NCI-H1417 treated with DMSO at 0.1 percent for 48 hours (cell line): ENCODE measurements at regions not wholly inside any gene's neighbourhood (a gene's known extent, or its start where the extent isn't known, plus 50 kb on each side); places are given as distances from the start of the nearest gene placed in this dataset.

ENCODE experiments used
- DNase-seq: peaks from one replicate; lab custom pipeline; 2025; lab: John Stamatoyannopoulos, UW

DNA sequence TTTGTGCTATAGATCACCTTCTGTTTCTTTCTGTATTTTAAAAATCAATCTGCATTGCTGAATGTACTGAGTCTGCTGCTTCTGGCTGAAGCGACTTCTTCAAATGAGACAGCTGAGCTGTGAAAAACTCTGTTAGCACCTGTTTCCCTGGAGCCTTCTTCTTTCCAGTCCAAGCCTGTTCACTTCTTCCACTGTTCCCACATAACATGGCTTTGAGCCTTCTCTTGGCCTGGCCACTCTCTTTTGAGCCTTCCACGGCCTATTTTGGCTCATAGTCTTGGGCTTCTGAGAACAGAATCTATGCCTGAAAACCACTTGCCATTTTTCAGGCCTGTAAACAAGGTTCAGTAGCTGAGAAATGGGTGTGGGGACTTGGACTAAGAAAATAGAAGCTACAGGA lies 132.9 kb upstream of the IGFBP7 start:
- no peak for DNase-seq

DNA sequence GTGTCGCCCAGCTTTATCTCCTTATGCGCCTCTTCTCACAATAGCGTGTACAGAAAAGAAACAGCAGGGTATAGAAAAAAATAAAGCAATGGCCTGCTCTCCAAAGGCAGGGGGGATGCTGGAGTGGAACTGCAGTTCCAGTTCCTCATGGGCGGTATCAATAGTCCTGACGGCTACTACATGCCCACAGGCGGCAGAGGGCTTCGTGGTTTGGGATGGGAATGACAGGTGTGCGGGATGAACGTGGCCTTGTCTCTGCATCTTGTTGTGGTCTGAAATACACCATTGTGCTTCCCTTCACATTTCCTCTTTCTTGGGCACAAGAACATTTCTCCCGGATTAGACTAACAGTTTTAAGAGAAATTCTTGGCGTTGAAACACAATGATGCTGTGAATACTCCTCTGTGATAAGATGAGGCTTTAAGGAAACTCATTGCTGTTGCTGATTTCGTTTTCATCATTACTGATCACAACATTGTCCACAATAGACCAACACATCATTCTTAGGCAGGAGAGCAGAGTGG lies 124.1 kb upstream of the IGFBP7 start:
- DNase-seq, result no peak

DNA sequence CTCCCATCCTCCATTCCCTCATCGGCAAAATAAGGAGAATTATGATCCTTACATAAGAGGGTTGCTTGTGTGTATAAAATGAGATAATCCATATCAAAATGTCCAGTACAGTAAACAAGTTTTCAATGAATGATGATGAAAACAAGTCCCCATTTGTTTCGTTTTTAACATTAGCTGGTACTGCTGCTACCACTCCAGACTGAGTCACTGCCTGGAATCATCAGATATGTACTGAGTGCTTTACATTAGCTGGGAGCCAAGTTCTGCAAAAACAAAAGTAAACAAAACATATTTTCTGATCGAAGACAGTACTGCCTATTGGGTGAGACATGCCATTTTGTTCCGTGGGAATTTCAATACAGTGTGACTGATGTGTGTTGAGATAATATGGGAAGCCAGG lies 123.2 kb upstream of the IGFBP7 start:
- DNase-seq, result no peak

DNA sequence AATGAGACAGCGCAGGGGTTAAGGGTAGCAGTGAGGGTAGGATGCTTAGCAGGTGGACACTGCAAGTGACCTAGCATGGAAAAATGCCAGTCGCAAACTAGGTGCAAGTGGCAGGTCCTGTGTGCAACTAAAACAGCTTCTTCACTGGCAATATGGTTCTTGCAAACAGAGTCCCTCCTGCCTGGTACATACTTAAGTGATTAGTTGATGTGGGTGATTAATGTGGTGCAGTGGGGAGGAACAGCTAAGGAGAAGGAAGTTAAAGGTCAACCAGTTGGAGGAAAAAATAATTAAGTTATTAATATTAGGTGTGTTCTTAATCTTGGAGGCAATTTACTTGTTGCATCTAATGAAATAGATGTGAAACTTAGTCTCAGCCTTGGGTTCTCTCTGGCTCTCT lies 121.6 kb upstream of the IGFBP7 start:
- no peak for DNase-seq

DNA sequence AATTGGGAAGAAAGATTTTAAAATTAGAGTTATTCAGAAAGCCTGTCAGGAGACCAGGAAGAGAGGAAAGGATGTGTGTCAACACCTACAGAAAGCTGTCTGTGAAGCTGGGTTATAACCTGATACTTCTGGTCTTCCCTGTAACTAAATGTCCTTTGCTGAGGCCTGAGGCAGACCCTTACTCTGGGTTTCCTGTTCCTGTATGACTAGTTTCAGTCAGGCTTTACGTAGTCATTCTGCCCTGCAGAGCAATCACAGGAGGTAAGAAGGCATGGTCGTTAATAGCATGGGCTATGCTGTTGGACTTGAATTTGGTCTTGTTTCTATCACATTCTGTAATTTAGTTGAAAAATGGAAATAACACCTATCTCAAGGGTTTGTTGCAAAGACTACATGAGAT lies 110.5 kb upstream of the IGFBP7 start:
- no peak for DNase-seq

DNA sequence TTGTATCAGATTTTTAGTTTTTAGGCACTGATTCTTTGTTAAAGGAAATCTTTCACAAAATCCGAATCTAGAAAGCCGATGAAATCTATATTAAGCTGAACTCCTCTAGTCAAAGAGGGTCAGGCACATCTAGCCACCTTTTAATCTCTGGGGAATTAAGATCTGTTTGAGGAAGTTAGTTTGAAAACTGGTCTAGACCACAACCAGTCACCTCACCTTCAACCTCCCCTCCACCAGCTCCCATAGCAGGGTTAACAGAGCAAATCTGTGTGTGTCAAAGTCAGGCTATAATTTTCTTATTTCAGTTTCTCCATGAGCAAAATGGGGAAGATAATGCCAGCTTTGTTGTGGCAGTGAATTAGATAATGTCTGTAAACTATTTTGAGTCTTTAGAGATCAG lies 110.0 kb upstream of the IGFBP7 start:
- DNase-seq, result no peak

DNA sequence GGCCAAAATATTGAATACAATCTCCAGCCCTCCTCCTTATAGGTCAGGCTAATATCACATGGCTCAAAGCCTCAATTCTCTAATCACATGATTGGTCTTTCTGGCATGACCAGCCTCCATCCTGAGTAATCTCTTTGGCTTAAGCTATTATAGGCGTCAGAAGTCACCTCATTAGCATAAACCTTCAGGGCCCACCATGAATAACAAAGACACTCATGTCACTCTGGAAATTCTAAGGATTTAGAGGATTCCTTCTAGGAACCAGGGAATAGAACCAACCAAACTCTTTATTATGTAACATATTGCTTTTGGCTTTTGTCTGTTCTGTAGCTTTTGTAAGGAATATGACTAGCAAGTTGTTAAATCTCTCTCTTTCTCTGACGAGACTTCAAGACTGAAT lies 109.2 kb upstream of the IGFBP7 start:
- no peak for DNase-seq

DNA sequence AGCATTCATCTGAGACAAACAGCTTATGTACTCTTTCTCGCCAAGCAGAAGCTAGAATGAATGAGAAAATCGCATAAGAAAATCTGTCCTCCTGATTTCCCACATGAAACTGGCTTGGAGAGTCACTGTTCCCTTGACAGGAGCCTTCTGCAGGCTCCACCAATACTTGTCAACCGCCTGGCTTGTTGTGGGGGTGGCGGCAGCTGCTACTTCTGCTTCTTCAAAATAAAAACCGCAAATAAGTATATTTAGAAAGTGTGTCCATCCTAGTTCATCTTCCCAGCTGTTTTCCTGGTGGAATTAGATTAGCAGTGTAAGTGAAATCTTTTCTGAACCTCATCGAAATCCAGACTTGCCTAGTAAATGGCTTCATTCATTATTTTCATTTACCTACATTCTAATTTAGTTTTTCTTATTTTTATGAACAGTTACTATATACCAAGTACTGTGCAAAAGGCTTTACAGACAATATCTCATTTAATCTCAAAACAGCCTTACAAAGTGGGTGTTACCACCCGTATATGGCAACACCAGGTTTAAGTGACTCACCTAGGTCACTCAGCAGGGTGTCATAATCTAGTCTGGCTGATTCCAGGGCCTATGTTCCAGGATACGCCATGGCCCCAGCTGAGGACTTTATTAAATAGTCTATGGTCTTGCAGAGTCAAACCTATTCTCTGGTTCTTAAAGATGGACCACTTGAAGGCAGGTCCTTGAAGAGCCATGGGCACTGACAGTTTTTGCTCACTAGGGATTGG lies 104.6 kb upstream of the IGFBP7 start:
- DNase-seq, result no peak

DNA sequence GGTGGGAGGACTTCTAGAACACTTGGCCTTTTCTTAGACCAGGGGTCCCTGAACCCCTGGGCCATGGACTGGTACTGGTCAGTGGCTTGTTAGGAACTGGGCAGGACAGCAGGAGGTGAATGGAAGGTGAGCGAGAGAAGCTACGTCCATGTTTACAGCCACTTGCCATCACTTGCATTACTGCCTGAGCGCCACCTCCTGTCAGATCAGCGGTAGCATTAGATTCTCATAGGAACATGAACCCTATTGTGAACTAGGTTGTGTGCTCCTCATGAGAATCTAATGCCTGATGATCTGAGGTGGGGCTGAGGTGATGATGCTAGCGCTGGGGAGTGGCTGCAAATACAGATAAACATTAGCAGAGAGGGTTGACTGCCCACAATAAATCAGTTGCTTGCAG lies 100.9 kb upstream of the IGFBP7 start:
- no peak for DNase-seq

DNA sequence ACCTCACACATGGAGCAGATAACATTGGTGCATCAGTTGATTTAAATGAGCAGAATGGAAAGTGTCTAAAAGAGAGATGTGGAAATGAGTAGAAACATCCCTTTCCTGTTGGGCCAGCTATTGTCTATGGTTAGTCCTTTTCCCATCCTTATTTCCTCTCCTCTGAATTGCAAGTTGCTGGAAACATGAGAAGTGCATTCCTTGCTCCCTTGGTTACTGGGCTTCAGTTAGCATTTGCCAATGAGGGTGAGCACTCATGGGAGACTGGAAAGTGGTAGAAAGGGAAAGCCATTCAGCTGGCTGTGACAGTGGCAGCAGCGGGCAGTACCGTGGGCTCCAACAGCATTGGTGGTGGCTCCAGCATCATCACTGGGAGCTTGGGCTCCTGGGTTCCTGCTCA lies 96.0 kb upstream of the IGFBP7 start:
- no peak for DNase-seq

DNA sequence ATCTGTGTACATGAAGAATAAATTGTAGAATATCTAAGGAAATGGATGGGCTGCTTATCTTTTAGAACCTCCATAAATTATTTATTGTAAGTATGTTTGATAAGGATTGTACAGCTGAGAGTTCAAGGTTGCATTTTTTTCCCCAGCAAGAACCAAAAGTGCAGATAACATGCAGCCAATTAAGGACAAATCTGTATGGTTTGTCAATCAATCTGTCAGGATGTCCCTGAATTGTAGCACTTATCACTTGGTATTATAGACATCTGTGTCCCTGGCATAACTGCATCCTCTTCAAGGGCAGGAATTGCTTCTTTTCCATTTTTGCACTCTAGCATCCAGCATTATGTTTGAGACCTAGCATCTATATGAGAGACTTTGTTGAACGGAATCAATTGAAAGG lies 95.4 kb upstream of the IGFBP7 start:
- DNase-seq, result no peak

DNA sequence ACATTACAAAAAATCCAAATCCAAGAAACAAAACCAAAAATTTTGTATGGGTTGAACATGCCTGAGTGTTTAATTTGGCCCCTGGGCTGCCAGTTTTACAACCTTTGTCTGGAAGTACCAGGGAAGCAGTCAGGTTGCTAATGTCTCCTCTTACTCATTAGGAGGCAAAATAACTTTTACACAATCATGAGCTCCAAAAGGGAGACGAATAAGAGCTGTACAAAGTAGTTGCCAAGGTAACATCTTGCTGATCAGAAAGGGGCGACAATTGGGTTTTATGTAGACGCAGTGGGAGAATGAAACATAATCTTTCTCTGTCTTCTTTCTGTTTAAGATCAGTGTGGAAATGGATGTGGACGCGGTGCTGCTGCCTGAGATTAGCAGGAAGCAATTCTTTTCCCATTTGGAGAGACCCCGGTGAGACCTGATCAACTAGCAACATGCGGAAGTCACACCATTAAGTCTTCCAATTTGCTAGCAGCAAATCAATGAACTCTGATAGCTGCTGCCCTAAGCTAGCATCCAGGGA lies 90.7 kb upstream of the IGFBP7 start:
- DNase-seq, result no peak

DNA sequence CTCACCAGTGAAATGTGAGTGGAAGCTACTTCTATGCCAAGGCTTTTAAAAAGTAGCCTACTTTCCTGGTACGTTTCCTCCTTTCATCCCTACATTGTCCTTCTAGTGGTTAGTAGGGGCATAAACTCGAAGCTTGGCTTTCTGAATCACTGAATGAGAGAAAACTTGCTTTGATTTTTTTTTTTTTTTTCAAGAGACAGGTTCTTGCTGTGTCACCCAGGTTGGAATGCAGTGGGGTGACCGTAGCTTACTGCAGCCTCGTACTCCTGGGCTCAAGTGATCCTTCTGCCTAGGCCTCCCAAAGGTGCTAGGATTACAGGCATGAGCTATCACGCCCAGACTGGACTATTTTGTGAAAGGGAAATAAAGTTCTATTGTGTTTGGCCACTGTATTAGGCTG lies 89.1 kb upstream of the IGFBP7 start:
- DNase-seq, result no peak

DNA sequence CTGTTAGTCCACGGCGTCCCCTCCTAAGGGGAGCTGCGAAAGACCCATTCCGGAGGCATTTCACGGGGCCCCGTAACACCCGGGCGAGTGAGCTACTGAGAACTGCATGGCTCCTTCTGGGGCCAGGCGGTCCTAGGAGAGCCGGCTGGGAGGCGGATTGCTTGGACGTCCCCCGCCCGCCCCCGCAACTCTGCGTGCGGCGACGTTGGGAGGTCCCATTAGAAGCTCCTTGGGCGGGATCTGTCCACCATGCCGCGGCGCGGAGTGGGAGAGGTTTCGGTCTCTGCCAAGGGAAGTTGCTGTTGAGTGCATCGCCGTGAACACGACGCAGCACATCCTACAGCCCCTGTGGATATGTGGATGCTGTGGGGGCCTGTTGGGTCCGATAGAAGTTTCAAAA lies 85.4 kb upstream of the IGFBP7 start:
- DNase-seq, result no peak

DNA sequence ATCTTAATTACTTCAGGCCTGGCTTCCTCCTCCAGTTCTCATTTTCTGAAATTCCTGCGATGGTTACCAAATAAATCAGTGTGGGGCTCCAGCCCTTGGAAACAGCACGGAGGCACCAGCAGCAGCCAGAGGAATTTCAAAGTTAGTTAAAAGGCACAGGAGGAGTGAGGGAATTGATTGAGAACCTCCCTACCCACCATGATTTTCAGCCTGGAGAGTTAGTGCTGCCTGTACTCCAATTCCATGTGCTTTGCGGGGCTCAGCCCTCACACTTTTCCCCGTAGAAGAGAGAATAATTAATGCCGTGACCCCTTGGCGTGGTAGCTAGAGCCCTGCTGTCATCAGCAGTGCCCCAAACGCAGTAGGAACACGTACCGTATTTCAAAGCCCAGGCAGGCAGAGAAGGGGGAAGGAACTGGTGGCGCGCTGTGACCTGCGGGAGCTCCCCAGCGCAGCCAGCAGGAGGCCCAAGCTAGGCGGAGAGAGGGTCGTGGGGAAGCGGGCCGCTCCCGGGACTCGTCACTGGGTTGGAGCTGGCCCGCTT lies 84.0 kb upstream of the IGFBP7 start:
- no peak for DNase-seq

DNA sequence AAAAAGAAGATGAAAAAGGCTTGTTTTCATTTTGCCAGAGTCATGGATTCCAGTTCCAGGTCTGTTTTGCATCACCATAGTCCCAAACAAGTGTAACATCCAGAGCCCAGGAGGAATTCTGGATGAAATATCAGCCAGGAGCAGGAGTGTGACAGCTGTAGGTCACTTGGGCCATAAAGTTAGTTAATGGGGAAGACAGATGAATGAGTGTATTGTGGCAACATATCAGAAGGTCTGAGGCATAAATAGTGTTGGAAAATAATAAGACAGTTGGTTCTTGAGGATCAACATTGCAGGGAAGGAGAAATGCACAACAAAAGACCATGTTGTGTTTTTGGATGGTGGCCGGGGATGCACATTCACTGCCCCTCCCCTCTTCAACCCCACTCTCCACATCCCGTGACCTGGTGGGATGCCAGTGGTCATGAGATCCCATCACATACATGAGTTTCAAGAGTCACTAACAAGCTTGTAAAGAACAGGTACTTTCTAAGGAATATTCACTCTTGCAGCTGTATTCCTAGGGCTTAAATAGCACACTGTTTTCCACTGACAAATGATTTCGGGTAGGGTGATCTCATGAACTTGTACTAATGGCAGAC lies 83.1 kb upstream of the IGFBP7 start:
- DNase-seq, result no peak

DNA sequence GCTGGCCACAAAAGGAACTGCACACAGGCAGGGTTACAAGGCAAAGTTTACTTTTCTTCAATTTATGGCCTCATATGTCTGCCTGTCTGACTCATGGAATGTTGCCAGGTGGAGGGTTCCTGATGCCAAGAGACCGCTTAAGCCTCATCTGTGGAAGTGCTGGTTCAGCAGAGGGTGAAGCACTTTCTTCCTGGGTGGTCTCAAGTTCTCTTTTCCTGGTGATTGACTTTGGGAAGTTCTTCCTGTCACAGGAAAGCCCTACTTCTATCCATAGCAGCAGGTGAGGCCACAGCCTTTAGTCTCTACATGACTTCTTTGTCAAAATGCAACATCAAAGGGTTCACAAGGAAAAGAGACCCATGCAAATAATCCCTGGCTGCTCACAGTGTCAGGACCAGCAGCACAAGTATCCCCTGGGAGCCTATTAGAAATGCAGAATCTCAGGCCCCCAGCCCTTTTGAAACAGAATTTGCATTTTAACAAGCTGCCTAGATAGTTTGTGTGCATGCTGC lies 81.4 kb upstream of the IGFBP7 start:
- DNase-seq, result no peak

DNA sequence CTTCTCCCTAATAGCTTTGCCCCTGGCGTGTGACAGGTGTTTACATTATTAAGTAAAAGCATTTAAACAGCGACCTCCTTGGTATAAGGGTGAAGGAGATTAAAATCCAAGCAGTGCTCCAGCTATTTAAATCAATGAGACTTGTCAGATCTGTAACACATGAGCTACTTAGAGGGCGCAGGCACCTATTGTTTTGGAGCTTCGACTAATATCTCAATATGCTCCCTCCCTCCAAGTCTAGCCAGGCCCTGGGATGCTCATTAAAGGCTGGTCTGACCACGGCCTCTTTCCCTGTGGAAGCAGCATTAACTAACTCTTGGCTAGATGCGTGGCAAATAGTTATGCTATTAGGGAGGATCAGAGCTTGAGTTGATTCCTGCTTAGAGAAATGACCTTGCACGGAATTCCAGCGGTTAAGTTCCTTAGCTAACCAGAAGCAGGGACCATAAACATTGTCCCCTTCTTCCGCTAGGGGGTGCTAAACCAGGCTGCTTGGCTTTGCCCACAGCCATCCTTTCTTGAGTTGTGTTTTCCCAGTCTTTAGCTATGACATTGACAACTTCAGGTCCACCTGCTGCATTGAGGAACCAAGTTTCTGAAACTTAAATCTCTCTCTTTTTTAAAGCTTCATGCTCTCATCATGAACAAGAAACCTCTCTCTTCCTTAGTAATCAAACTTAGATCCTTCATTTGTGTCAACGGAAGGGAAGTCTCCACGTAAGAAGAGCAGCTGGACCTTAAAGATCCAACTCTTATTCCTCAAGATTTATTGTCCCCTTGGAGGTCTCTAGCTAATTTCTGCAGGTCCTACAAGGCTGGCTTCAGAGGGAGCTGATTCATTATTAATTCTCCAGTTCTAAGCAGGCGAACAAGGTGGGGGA lies 80.7 kb upstream of the IGFBP7 start:
- DNase-seq, result no peak

DNA sequence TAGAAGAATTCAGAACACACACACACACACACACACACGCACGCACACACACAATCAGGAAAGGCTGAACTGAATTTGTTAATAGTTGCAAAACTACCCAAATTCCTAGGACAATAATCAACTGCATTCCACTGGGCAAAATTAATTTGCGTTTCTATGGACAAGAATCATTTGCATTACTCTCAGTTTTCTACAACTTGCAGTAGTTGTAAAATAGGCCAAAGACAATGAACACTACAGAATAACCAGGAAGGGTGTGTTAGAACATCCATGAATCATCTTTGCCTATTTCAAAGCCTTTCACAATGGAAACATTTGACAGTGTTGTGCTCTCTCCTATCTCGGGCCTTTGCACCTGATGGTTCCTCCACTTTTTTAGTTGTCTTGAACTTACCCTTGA lies 77.1 kb upstream of the IGFBP7 start:
- no peak for DNase-seq

DNA sequence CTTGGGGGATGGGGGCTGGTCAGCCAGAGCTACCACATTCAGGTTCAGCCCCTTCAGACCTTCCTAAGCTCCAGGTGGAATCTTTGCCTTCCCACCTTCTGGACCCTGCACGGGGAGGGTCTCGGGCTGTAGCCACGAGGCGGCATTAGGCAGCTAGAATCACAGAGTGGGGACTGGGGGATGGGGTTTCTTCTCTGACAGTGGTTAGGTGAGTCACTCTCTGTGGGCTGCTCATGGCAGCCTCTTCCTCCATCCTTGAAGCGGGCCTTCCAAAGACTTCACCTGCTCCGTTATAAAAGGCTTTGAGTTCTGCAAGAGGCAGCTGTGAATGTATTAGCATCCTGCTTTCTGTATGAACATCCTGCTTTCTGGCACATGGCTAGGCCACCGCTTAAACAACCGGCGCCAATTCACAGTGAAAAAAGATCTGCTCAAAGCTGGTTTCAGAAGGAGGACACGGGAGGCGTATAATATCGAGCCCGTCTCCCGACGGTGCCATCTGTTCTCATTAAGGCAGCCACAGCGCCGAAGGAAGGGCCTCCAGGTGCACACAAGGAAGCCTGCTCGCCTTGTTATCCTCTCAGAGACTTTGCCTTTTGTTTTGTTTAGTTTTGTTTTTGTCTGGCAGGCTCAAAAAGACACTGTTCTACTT lies 74.3 kb upstream of the IGFBP7 start:
- DNase-seq, result no peak

DNA sequence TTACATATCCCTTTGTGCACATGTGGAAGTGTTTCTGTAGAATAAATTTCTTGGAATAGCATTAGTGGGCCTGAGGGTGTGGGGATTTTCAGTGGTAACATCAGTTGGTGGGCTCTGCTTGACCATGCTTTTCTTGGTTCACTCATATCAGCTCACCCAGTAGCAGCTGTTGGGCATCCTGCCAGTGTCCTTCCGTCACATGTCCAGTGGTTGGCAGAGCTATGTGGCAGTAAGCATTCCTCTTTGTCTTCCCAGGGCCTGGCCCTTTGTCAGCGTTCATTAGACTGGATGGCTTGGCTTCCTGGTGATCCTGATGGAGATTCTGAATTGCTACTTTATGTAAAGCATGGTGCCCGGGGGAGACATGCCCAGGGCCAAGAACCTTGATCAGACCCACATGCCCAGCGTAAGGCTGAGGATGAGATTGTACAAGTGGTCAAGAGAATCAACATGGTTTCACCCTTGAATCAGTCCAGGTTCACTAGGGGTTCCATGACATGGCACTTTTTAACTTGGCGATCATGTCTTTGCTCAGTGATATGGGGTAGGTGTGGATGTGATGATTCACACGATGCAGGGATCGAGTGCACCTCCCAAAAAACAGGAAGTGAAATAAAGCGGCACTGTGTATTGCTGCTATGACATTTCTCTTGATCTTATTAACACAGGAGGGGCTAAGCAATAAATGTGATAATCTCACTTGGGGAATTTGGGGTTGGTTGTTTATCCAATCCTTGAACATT lies 72.1 kb upstream of the IGFBP7 start:
- no peak for DNase-seq
